Activated CD4-positive, alpha-beta T cell treated with anti-CD3 and anti-CD28 coated beads for 48 hours (primary cell): ENCODE measurements at regions not wholly inside any gene's neighbourhood (a gene's known extent, or its start where the extent isn't known, plus 50 kb on each side); places are given as distances from the start of the nearest gene placed in this dataset.
"Not testable (repeated sequence)": the region's sequence is repeated elsewhere in the genome, so short reads cannot be mapped to it uniquely, and the experiment has no call there.

ENCODE experiments used
- DNase-seq: peaks from one replicate; pipeline ENCODE4 v3.0.0-alpha.2; 2020

- DNase-seq, result no peak
These were observed 89.8 kb downstream of the RHOU start for GRCh38 chr1:228825041-228825440.

GRCh38 chr1:228825840-228826484, 90.7 kb downstream of the RHOU start:
- DNase-seq, result no peak

GRCh38 chr1:228827019-228827418, 91.7 kb downstream of the RHOU start:
- DNase-seq, result no peak

- no peak for DNase-seq
These were observed 92.9 kb downstream of the RHOU start for GRCh38 chr1:228828151-228828550.

- no peak for DNase-seq
These were observed 95.1 kb downstream of the RHOU start for GRCh38 chr1:228830185-228830953.

GRCh38 chr1:228830954-228831481, 95.7 kb downstream of the RHOU start:
- no peak for DNase-seq

- DNase-seq, result no peak
These were observed 98.8 kb downstream of the RHOU start for GRCh38 chr1:228833911-228834688.

- no peak for DNase-seq
These were observed 100.2 kb downstream of the RHOU start for GRCh38 chr1:228835456-228835855.

- no peak for DNase-seq
These were observed 100.6 kb downstream of the RHOU start for GRCh38 chr1:228835911-228836310.

GRCh38 chr1:228836427-228836826, 101.1 kb downstream of the RHOU start:
- no peak for DNase-seq

GRCh38 chr1:228837032-228837431, 101.8 kb downstream of the RHOU start:
- no peak for DNase-seq

GRCh38 chr1:228837817-228838716, 102.8 kb downstream of the RHOU start:
- DNase-seq, result no peak

GRCh38 chr1:228838717-228839500, 103.6 kb downstream of the RHOU start:
- DNase-seq, result no peak

GRCh38 chr1:228839656-228840055, 104.4 kb downstream of the RHOU start:
- DNase-seq, result no peak

GRCh38 chr1:228841632-228842031, 106.4 kb downstream of the RHOU start:
- no peak for DNase-seq

GRCh38 chr1:228842094-228842775, 107.0 kb downstream of the RHOU start:
- no peak for DNase-seq

- DNase-seq, result no peak
These were observed 109.8 kb downstream of the RHOU start for GRCh38 chr1:228845101-228845500.

GRCh38 chr1:228846952-228847351, 111.7 kb downstream of the RHOU start:
- no peak for DNase-seq

GRCh38 chr1:228847451-228847850, 112.2 kb downstream of the RHOU start:
- DNase-seq, result not testable (repeated sequence)

GRCh38 chr1:228848406-228848805, 113.1 kb downstream of the RHOU start:
- no peak for DNase-seq

GRCh38 chr1:228849011-228849541, 113.8 kb downstream of the RHOU start:
- DNase-seq, result no peak
